ENCODE measurements at regions not wholly inside any gene's neighbourhood (a gene's known extent, or its start where the extent isn't known, plus 50 kb on each side); places are given as distances from the start of the nearest gene placed in this dataset.

DNA sequence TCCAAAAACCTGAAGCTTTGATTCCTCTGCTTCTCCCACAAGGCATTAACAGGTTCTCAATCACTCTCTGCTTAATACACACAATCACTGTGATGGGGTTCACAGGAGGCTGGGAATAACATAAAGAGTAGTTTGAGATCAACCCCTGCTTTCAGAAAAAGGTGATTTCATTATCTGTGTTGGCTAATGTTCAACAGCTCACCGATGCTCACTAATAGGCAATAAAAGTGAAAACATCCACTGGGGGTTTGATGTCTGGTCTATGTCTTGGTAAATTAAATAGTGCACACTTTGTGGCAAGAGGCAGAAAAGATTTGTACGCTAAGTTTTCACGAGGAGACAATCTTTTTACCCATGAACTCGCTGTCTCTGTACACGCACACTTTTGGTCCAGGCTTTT, 159.3 kb upstream of the SERPINE2 start:
- TF ChIP-seq, protein P1, sequence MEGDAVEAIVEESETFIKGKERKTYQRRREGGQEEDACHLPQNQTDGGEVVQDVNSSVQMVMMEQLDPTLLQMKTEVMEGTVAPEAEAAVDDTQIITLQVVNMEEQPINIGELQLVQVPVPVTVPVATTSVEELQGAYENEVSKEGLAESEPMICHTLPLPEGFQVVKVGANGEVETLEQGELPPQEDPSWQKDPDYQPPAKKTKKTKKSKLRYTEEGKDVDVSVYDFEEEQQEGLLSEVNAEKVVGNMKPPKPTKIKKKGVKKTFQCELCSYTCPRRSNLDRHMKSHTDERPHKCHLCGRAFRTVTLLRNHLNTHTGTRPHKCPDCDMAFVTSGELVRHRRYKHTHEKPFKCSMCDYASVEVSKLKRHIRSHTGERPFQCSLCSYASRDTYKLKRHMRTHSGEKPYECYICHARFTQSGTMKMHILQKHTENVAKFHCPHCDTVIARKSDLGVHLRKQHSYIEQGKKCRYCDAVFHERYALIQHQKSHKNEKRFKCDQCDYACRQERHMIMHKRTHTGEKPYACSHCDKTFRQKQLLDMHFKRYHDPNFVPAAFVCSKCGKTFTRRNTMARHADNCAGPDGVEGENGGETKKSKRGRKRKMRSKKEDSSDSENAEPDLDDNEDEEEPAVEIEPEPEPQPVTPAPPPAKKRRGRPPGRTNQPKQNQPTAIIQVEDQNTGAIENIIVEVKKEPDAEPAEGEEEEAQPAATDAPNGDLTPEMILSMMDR (IDR thresholded peaks at IDR 0.05) = no peak
- no peak for TF ChIP-seq POLR2A (IDR thresholded peaks at IDR 0.05)
- intact Hi-C loops (cut with DNase I; ENCODE audit: low total_unique reads) = no loop called here
- DNase-seq (ENCODE audit: low spot score in 2 of 2) = no peak
- WGBS, 2 donors = 75 to 79% methylated on average over 5 of the region's 5 CpGs
- H3K4me3 ChIP-seq (ENCODE audit: low read depth, poor library complexity, severe bottlenecking) = no peak overlapping the region

DNA sequence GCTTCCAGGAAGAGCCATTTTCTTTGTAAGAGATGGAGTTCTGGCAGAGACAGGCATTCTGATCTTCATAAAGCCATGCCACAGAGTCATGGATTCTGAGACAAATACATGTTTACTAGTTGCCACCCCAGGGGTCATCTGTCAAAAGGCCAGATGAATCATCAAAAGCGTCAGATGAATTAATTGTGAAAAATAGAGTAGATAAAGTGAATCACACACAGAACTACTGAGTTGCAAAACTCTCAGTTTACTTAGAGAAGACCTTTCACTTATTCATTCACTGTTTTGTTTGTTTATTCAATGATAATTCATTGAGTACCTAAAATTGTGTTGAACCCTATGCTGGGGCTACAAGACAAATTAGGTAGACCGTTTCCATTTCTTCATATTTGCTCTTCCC, 157.7 kb upstream of the SERPINE2 start:
- intact Hi-C loops (cut with DNase I; ENCODE audit: low total_unique reads) = no loop called here
- H3K4me3 ChIP-seq (ENCODE audit: low read depth, poor library complexity, severe bottlenecking) = no peak overlapping the region
- 72 to 74% methylated on average over 2 of the region's 2 CpGs for WGBS, 2 donors
- TF ChIP-seq, protein P1 (IDR thresholded peaks at IDR 0.05) = no peak
- no peak for TF ChIP-seq POLR2A (IDR thresholded peaks at IDR 0.05)
- DNase-seq (ENCODE audit: low spot score in 2 of 2) = no peak

DNA sequence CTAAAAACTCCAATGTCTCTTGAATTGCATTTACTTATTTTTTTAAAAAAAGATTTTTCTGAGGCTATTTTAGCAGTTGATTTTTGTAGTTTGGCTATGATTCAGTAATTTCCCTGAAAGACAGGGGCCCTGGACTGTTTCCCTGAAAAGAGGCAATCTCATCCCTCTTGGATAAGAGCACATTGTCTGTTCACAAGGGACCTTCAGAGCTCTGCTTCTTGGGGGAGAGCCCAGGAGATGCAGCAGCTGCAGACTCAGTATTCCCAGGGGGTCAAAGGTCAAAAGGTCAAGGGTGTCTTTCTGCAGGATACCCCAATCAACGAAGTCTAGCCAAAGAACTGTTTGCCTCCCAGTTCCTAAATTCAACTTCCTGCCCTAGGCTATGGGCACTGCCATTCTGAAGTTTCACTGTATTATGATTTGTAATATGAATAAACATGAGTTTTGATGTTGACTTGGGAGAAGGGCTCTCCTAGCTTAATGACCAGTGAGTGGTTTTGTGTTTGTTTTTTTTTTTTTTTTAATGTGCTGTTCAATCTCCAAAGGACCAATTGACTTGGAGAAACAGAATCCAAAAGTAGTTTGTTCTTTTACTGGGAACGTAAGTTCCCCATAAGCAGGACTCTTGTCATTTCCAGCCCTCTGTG, 157.0 kb upstream of the SERPINE2 start:
- TF ChIP-seq, protein P1 (IDR thresholded peaks at IDR 0.05) = no peak
- no peak for TF ChIP-seq POLR2A (IDR thresholded peaks at IDR 0.05)
- WGBS, 2 donors = 45 to 50% methylated on average over 2 of the region's 2 CpGs
- intact Hi-C loops (cut with DNase I; ENCODE audit: low total_unique reads) = no loop called here
- DNase-seq (ENCODE audit: low spot score in 2 of 2) = no peak
- no peak overlapping the region for H3K4me3 ChIP-seq (ENCODE audit: low read depth, poor library complexity, severe bottlenecking)

DNA sequence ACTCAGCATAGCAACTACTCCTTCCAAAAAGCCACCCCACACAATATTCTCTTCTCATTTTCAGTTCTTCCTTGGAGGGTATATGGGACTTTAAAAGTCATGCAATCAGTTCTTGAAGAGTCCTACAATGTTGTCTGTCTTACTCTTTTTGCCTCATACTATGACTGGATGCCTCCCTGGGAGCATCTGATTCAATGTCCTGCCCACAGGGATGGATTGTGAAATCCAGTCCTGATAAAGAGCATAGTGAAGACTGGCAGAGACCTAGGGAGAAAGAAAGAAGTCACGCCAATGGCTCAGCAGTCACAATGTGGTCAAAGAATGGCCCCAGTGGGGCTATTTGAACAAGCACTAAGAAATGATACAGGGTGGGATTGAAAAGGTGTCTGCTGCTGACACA, 155.1 kb upstream of the SERPINE2 start:
- no peak for DNase-seq (ENCODE audit: low spot score in 2 of 2)
- TF ChIP-seq, protein P1 (IDR thresholded peaks at IDR 0.05) = no peak
- no peak for TF ChIP-seq POLR2A (IDR thresholded peaks at IDR 0.05)
- 97 to 100% methylated on average over 1 of the region's 1 CpG for WGBS, 2 donors
- intact Hi-C loops (cut with DNase I; ENCODE audit: low total_unique reads) = no loop called here
- H3K4me3 ChIP-seq (ENCODE audit: low read depth, poor library complexity, severe bottlenecking) = no peak overlapping the region

DNA sequence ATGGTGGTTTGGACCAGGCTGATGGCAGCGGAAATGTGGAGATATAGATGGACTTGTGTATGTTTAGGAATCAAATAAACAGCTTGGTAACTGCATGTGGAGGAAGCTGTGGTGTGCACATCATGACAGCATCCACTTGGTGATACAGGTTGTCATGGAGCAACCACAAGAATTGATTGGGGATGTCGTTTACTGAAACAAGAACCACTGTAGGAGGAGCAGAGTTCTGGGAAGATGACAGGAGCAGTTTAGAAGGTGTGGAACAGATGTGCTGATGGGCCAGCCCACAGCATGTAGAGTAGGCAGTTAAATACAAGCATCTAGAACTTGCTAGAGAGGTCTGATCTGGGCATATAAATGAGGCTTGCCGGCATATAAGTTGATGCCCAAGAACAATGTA, 152.4 kb upstream of the SERPINE2 start:
- TF ChIP-seq POLR2A (IDR thresholded peaks at IDR 0.05) = no peak
- TF ChIP-seq, protein P1 (IDR thresholded peaks at IDR 0.05) = no peak
- H3K4me3 ChIP-seq (ENCODE audit: low read depth, poor library complexity, severe bottlenecking) = no peak overlapping the region
- 81 to 89% methylated on average over 3 of the region's 3 CpGs for WGBS, 2 donors
- intact Hi-C loops (cut with DNase I; ENCODE audit: low total_unique reads) = no loop called here
- no peak for DNase-seq (ENCODE audit: low spot score in 2 of 2)

DNA sequence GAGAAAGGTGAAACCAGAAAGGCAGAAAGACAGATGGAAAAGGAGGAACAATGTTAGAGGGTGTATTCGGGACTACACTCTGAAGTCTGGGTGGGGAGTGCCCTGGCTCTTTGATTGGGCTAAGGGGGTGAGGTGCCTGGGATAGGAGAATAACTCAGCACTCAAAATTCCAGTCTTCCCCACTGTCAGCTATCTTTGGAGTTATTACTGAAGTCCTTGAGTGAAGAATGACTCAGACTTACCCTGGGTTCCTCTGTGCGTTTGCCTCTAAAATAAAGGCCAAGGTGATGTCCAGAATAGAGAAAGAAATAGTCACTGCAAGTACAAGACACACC, 151.8 kb upstream of the SERPINE2 start:
- TF ChIP-seq, protein P1 (IDR thresholded peaks at IDR 0.05) = no peak
- TF ChIP-seq POLR2A (IDR thresholded peaks at IDR 0.05) = no peak
- intact Hi-C loops (cut with DNase I; ENCODE audit: low total_unique reads) = no loop called here
- no peak for DNase-seq (ENCODE audit: low spot score in 2 of 2)
- no peak overlapping the region for H3K4me3 ChIP-seq (ENCODE audit: low read depth, poor library complexity, severe bottlenecking)
- 38 to 49% methylated on average over 2 of the region's 2 CpGs for WGBS, 2 donors

Measured in lower leg skin (tissue), 4 donors.